B cell (primary cell): ENCODE measurements at regions not wholly inside any gene's neighbourhood (a gene's known extent, or its start where the extent isn't known, plus 50 kb on each side); places are given as distances from the start of the nearest gene placed in this dataset.

Experiments
- ATAC-seq: fragments of 200-7000 bp; cut with Tn5 transposase; one replicate; pipeline ENCODE4 v1.10.0; 2021; ENCODE audit warnings: low read depth, mild to moderate bottlenecking, moderate number of reproducible peaks, moderate library complexity
- CTCF ChIA-PET: fragments of 350-600 bp; sonication (Branson Sonifier 250); formaldehyde crosslinking; loops from one replicate; lab custom pipeline; 2021; ENCODE audit warnings: antibody characterized with exemption, inconsistent platforms; lab: Charles Lee
- POLR2A ChIA-PET: fragments of 350-600 bp; sonication (Branson Sonifier 250); formaldehyde crosslinking; loops from one replicate; lab custom pipeline; 2021; ENCODE audit warnings: antibody characterized with exemption; lab: Charles Lee
- DNase-seq: peaks from one replicate; pipeline ENCODE4 v3.0.0; 2013
- H2AFZ ChIP-seq: 2 replicates; pipeline ENCODE4 v1.6.1; 2012; ENCODE audit warnings: mild to moderate bottlenecking, low read depth, low read length; ENCODE audit not compliant: insufficient read depth, poor library complexity, severe bottlenecking
- H3K27ac ChIP-seq, 2 donors: 1 replicate in 1 of 2; 2 replicates in 1 of 2; pipeline ENCODE4 v1.5.1; 2012 to 2013; ENCODE audit warnings: low read length in 2 of 2, mild to moderate bottlenecking in 2 of 2, moderate library complexity in 1 of 2
- H3K27me3 ChIP-seq, 4 experiments: fragments of 200-600 bp in 1 of 4; sonication (generic) in 1 of 4; replicated peaks in 1 of 4; 1 replicate in 2 of 4; 2 replicates in 2 of 4; pipeline versions ENCODE4 v1.6.1 to v1.7.0; 2013 to 2016; ENCODE audit warnings: low read length in 3 of 4, mild to moderate bottlenecking in 2 of 4, mixed read lengths in 1 of 4, moderate library complexity in 1 of 4; ENCODE audit not compliant: insufficient read depth in 4 of 4, control insufficient read depth in 3 of 4; ENCODE audit errors: control extremely low read depth in 1 of 4
- H3K36me3 ChIP-seq, 2 experiments: replicated peaks in 1 of 2; 1 replicate in 1 of 2; 2 replicates in 1 of 2; pipeline versions ENCODE4 v1.6.1 to v1.7.1; 2013; ENCODE audit warnings: low read length in 1 of 2; ENCODE audit not compliant: insufficient read depth in 2 of 2, control insufficient read depth in 1 of 2; ENCODE audit errors: control extremely low read depth in 1 of 2, extremely low read depth in 1 of 2
- H3K4me1 ChIP-seq, 2 donors: fragments of 200-600 bp in 1 of 2; sonication (generic) in 1 of 2; 1 replicate in 1 of 2; 2 replicates in 1 of 2; pipeline versions ENCODE4 v1.5.1 to v1.6.1; 2013 to 2017; ENCODE audit warnings: low read length in 2 of 2; ENCODE audit not compliant: control insufficient read depth in 2 of 2, insufficient read depth in 2 of 2
- H3K4me2 ChIP-seq: replicated peaks from 2 replicates; pipeline ENCODE3; 2012; ENCODE audit warnings: mild to moderate bottlenecking, low read depth, low read length; ENCODE audit not compliant: poor library complexity, severe bottlenecking
- H3K4me3 ChIP-seq, 5 experiments: fragments of 200-600 bp in 1 of 5; sonication (generic) in 1 of 5; 1 replicate in 3 of 5; 2 replicates in 2 of 5; pipeline versions ENCODE4 v1.5.1 to v1.7.0; 2011 to 2016; ENCODE audit warnings: low read length in 4 of 5, mild to moderate bottlenecking in 4 of 5, low read depth in 2 of 5, control low read depth in 1 of 5, moderate library complexity in 1 of 5; ENCODE audit not compliant: insufficient read depth in 1 of 5; ENCODE audit errors: control extremely low read depth in 1 of 5, extremely low read depth in 1 of 5
- H3K79me2 ChIP-seq: fragments of 200-600 bp; sonication (generic); one replicate; pipeline ENCODE4 v1.6.0; 2016; ENCODE audit warnings: low read length; ENCODE audit not compliant: control insufficient read depth, insufficient read depth
- H3K9ac ChIP-seq: fragments of 200-600 bp; sonication (generic); 2 replicates; pipeline ENCODE4 v1.6.1; 2017; ENCODE audit warnings: mild to moderate bottlenecking, low read length, moderate library complexity
- H3K9me3 ChIP-seq, 3 donors: one replicate each; pipeline versions ENCODE4 v1.6.1 to v1.7.1; 2013; ENCODE audit warnings: low read length in 2 of 3; ENCODE audit not compliant: control insufficient read depth in 2 of 3, insufficient read depth in 1 of 3; ENCODE audit errors: control extremely low read depth in 1 of 3
- H4K20me1 ChIP-seq: 2 replicates; pipeline ENCODE4 v1.6.0; 2012; ENCODE audit warnings: mild to moderate bottlenecking, low read length; ENCODE audit not compliant: insufficient read depth, control insufficient read depth, poor library complexity, severe bottlenecking
- H3K27ac Mint-ChIP-seq: one replicate; pipeline ENCODE4 v1.8.0; 2021; ENCODE audit warnings: mixed read lengths
- H3K27me3 Mint-ChIP-seq: one replicate; pipeline ENCODE4 v1.8.0; 2021; ENCODE audit warnings: mixed read lengths
- H3K4me1 Mint-ChIP-seq: one replicate; pipeline ENCODE4 v1.8.0; 2021; ENCODE audit warnings: mixed read lengths
- H3K4me3 Mint-ChIP-seq: one replicate; pipeline ENCODE4 v1.8.0; 2021; ENCODE audit warnings: mixed read lengths
- H3K9me3 Mint-ChIP-seq: one replicate; pipeline ENCODE4 v1.8.0; 2022; ENCODE audit warnings: mixed read lengths; ENCODE audit not compliant: insufficient read depth
- EZH2 ChIP-seq: IDR thresholded peaks from 2 replicates; pipeline ENCODE4 v1.6.1; 2012; ENCODE audit warnings: borderline replicate concordance, low read depth, mild to moderate bottlenecking, moderate library complexity, low read length; ENCODE audit not compliant: insufficient read depth, poor library complexity, severe bottlenecking
- WGBS: methylation state at CpG from one replicate; pipeline ENCODE4 v1.1.5; 2013; ENCODE audit warnings: missing lambda C conversion rate; ENCODE audit not compliant: insufficient coverage; 5-methylcytosine and 5-hydroxymethylcytosine counted together
- intact Hi-C: fragments of 100-400 bp; cut with micrococcal nuclease; formaldehyde crosslinking; loops from one replicate; pipeline ENCODE4 v1.10.0; 2022
- TF ChIP-seq, protein P1 (sequence below): fragments of 200-600 bp; IDR thresholded peaks from one replicate; pipeline ENCODE4 v1.8.0; 2022; ENCODE audit warnings: antibody characterized with exemption, mild to moderate bottlenecking

DNA sequence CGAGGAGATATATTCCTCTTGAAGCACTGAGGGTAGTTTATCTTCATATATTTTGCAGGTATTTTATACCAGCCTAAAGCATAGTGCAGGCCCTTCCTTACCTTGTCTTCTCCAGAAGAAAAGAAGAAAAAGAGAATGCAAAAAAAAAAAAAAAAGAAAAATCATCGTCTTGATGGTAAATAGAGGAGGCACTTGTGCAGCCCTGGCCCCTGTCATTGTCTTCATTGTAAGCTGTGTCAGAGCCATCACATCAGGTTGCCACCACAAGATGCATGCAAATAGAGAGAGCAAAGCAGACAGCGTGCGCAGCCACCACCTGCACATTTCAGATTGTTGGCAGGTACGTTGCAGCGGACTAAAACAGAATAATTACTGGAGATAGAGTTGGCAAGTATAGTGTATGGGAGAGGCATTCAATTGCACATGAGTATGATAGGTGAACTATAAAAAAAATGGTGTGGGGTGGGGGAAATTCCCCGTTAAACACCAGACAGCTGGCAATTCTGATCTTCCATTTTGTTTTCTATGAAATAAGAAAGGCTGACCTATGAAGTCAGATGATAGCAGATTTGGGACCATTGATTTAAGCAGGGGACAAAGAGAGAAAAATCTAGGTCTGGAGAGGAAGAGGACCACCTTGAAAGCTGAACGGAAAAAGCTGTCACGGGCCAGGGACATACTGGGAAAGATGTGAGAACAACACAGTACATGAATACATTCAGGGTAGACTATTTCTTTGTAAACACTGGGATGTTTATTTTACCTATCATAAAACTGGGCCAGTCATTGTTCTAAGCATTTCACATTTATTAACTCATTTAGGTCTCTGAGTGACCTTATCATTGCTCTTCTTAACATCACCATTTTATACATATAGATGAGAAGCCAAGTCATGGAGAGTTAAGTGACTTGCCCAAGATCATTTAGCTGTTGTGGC is 306.3 kb upstream of the SP8 start:
- Mint-ChIP-seq H3K27me3 (peaks cover 4% of the 10 kb centered on the region), H3K9me3 (no peaks in the 10 kb centered on the region), H3K4me1 (no peaks in the 10 kb centered on the region), H3K4me3 (no peak overlapping the region), H3K27ac (no peak overlapping the region)
- intact Hi-C loops: no loop called here
- 100% methylated on average over 6 of the region's 9 CpGs for WGBS
- Histone ChIP-seq H3K4me2 (no peak overlapping the region), H4K20me1 (no peaks in the 10 kb centered on the region), H3K9me3 (no peaks in the 10 kb centered on the region), H3K79me2 (no peaks in the 10 kb centered on the region), H2AFZ (no peak overlapping the region), H3K36me3 (no peaks in the 10 kb centered on the region), H3K4me3 (no peak overlapping the region), H3K9ac (no peak overlapping the region), H3K27me3 (no peaks in the 10 kb centered on the region), H3K4me1 (no peaks in the 10 kb centered on the region), H3K27ac (no peak overlapping the region)
- ATAC-seq (no peak), DNase-seq (no peak)
- POLR2A ChIA-PET: no interaction called here
- TF ChIP-seq EZH2: no peak
- CTCF ChIA-PET: no interaction called here

DNA sequence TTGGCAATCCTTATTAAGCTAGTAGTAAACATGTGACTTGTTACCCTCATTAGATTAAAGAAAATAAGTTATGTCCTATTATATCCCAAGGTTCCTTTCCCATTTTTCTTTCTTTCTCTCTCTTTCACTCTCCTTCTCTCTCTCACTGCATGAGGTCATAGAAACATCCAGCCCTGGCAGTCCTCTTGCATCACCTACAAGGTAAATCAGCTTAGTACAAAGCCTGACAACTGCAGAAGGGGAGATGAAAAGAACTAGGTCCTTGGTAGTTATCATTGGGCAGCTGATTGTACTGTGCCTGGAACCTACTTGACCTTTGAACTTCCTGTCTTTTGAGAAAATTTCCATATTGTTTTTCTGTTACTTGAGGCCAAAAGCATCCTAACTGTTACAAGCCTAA is 307.9 kb upstream of the SP8 start:
- Mint-ChIP-seq H3K4me1 (no peaks in the 10 kb centered on the region), H3K27ac (no peak overlapping the region), H3K4me3 (no peak overlapping the region), H3K27me3 (peaks cover 4% of the 10 kb centered on the region), H3K9me3 (no peaks in the 10 kb centered on the region)
- no peaks in the 10 kb centered on the region for H3K27me3 ChIP-seq
- no peaks in the 10 kb centered on the region for H3K4me1 ChIP-seq
- no peak overlapping the region for H2AFZ ChIP-seq
- intact Hi-C loops: no loop called here
- no peaks in the 10 kb centered on the region for H3K36me3 ChIP-seq
- POLR2A ChIA-PET: no interaction called here
- CTCF ChIA-PET: no interaction called here
- DNase-seq (no peak), ATAC-seq (no peak)
- H3K4me3 ChIP-seq: no peak overlapping the region
- H3K9ac ChIP-seq: no peak overlapping the region
- no peak overlapping the region for H3K27ac ChIP-seq
- no peaks in the 10 kb centered on the region for H3K9me3 ChIP-seq
- no peaks in the 10 kb centered on the region for H3K79me2 ChIP-seq
- H4K20me1 ChIP-seq: no peaks in the 10 kb centered on the region
- TF ChIP-seq, protein P1, sequence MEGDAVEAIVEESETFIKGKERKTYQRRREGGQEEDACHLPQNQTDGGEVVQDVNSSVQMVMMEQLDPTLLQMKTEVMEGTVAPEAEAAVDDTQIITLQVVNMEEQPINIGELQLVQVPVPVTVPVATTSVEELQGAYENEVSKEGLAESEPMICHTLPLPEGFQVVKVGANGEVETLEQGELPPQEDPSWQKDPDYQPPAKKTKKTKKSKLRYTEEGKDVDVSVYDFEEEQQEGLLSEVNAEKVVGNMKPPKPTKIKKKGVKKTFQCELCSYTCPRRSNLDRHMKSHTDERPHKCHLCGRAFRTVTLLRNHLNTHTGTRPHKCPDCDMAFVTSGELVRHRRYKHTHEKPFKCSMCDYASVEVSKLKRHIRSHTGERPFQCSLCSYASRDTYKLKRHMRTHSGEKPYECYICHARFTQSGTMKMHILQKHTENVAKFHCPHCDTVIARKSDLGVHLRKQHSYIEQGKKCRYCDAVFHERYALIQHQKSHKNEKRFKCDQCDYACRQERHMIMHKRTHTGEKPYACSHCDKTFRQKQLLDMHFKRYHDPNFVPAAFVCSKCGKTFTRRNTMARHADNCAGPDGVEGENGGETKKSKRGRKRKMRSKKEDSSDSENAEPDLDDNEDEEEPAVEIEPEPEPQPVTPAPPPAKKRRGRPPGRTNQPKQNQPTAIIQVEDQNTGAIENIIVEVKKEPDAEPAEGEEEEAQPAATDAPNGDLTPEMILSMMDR: no peak
- TF ChIP-seq EZH2: no peak
- no peak overlapping the region for H3K4me2 ChIP-seq
